ENCODE measurements at regions not wholly inside any gene's neighbourhood (a gene's known extent, or its start where the extent isn't known, plus 50 kb on each side); places are given as distances from the start of the nearest gene placed in this dataset.

GRCh38 chrX:125810856-125811255 lies 355.2 kb downstream of the DCAF12L2 start:
- Histone ChIP-seq H3K79me2 (ENCODE audit: insufficient read depth, low read length) (no peaks in the 10 kb centered on the region), H3K4me1 (ENCODE audit: insufficient read depth, low read length, severe bottlenecking) (no peaks in the 10 kb centered on the region), H3K36me3 (ENCODE audit: insufficient read depth, low read length) (no peaks in the 10 kb centered on the region), H3K4me2 (ENCODE audit: low read length) (no peak overlapping the region), H4K20me1 (ENCODE audit: insufficient read depth, low read length) (no peaks in the 10 kb centered on the region), H3K4me3 (ENCODE audit: low read depth, low read length, poor library complexity, severe bottlenecking) (no peak overlapping the region), H3K9ac (ENCODE audit: low read length) (no peak overlapping the region), H2AFZ (ENCODE audit: low read length) (no peak overlapping the region), H3K27ac (ENCODE audit: low read depth, low read length, poor library complexity, severe bottlenecking) (no peak overlapping the region), H3K9me3 (ENCODE audit: low read length) (no peaks in the 10 kb centered on the region), H3K27me3 (ENCODE audit: insufficient read depth, low read length) (no peaks in the 10 kb centered on the region), H3F3A (ENCODE audit: insufficient read depth, low read length) (no peaks in the 10 kb centered on the region), H3K9me2 (ENCODE audit: low read depth, low read length) (no peaks in the 10 kb centered on the region)
- TF ChIP-seq CTCF (IDR thresholded peaks at IDR 0.05; ENCODE audit: low read length) (no peak), EZH2 (IDR thresholded peaks at IDR 0.05; ENCODE audit: borderline replicate concordance, low read length) (no peak)

- Histone ChIP-seq H3K4me3 (ENCODE audit: low read depth, low read length, poor library complexity, severe bottlenecking) (no peak overlapping the region), H3F3A (ENCODE audit: insufficient read depth, low read length) (no peaks in the 10 kb centered on the region), H3K36me3 (ENCODE audit: insufficient read depth, low read length) (no peaks in the 10 kb centered on the region), H3K27ac (ENCODE audit: low read depth, low read length, poor library complexity, severe bottlenecking) (no peak overlapping the region), H3K4me2 (ENCODE audit: low read length) (no peak overlapping the region), H3K9me2 (ENCODE audit: low read depth, low read length) (no peaks in the 10 kb centered on the region), H3K79me2 (ENCODE audit: insufficient read depth, low read length) (no peaks in the 10 kb centered on the region), H3K9ac (ENCODE audit: low read length) (no peak overlapping the region), H2AFZ (ENCODE audit: low read length) (no peak overlapping the region), H4K20me1 (ENCODE audit: insufficient read depth, low read length) (no peaks in the 10 kb centered on the region), H3K27me3 (ENCODE audit: insufficient read depth, low read length) (no peaks in the 10 kb centered on the region), H3K4me1 (ENCODE audit: insufficient read depth, low read length, severe bottlenecking) (no peaks in the 10 kb centered on the region), H3K9me3 (ENCODE audit: low read length) (no peaks in the 10 kb centered on the region)
- TF ChIP-seq EZH2 (IDR thresholded peaks at IDR 0.05; ENCODE audit: borderline replicate concordance, low read length) (no peak), CTCF (IDR thresholded peaks at IDR 0.05; ENCODE audit: low read length) (no peak)
These were observed 340.0 kb downstream of the DCAF12L2 start for GRCh38 chrX:125826080-125826479.

- no peaks in the 10 kb centered on the region for H3F3A ChIP-seq (ENCODE audit: insufficient read depth, low read length)
- H3K4me3 ChIP-seq (ENCODE audit: low read depth, low read length, poor library complexity, severe bottlenecking), result no peak overlapping the region
- no peak for TF ChIP-seq EZH2 (IDR thresholded peaks at IDR 0.05; ENCODE audit: borderline replicate concordance, low read length)
- no peak for TF ChIP-seq CTCF (IDR thresholded peaks at IDR 0.05; ENCODE audit: low read length)
- H3K9me2 ChIP-seq (ENCODE audit: low read depth, low read length), result no peaks in the 10 kb centered on the region
- H3K9me3 ChIP-seq (ENCODE audit: low read length), result no peaks in the 10 kb centered on the region
- H3K4me2 ChIP-seq (ENCODE audit: low read length), result no peak overlapping the region
- no peaks in the 10 kb centered on the region for H3K4me1 ChIP-seq (ENCODE audit: insufficient read depth, low read length, severe bottlenecking)
- H3K9ac ChIP-seq (ENCODE audit: low read length), result no peak overlapping the region
- no peaks in the 10 kb centered on the region for H3K36me3 ChIP-seq (ENCODE audit: insufficient read depth, low read length)
- H4K20me1 ChIP-seq (ENCODE audit: insufficient read depth, low read length), result no peaks in the 10 kb centered on the region
- H2AFZ ChIP-seq (ENCODE audit: low read length), result no peak overlapping the region
- no peaks in the 10 kb centered on the region for H3K27me3 ChIP-seq (ENCODE audit: insufficient read depth, low read length)
- H3K27ac ChIP-seq (ENCODE audit: low read depth, low read length, poor library complexity, severe bottlenecking), result no peak overlapping the region
- H3K79me2 ChIP-seq (ENCODE audit: insufficient read depth, low read length), result no peaks in the 10 kb centered on the region
These were observed 339.2 kb downstream of the DCAF12L2 start for GRCh38 chrX:125826774-125827451.
